WTC11 (cell line): ENCODE measurements at regions not wholly inside any gene's neighbourhood (a gene's known extent, or its start where the extent isn't known, plus 50 kb on each side); places are given as distances from the start of the nearest gene placed in this dataset.

Experiments used
- ATAC-seq: fragments of 200-7000 bp; cut with Tn5 transposase; 2 replicates; pipeline ENCODE4 v1.10.0; 2021; ENCODE audit warnings: mild to moderate bottlenecking, moderate library complexity
- CTCF ChIA-PET: fragments of 300-600 bp; sonication (Branson Sonifier 250); formaldehyde crosslinking; loops from one replicate; lab custom pipeline; 2021; ENCODE audit warnings: antibody characterized with exemption; lab: Charles Lee
- POLR2A ChIA-PET: fragments of 350-600 bp; sonication (Branson Sonifier 250); formaldehyde crosslinking; loops from one replicate; lab custom pipeline; 2021; ENCODE audit warnings: antibody characterized with exemption; lab: Charles Lee
- DNase-seq: peaks from one replicate; pipeline ENCODE4 v3.0.0; 2021; ENCODE audit warnings: low spot score
- H3K27ac Mint-ChIP-seq: 2 replicates; pipeline ENCODE4 v1.8.0; 2021; ENCODE audit warnings: mixed read lengths
- H3K27me3 Mint-ChIP-seq: 2 replicates; pipeline ENCODE4 v1.8.0; 2021; ENCODE audit warnings: low read depth, mild to moderate bottlenecking, moderate library complexity, mixed read lengths
- H3K36me3 Mint-ChIP-seq: 2 replicates; pipeline ENCODE4 v1.8.0; 2021; ENCODE audit warnings: mixed read lengths
- H3K4me1 Mint-ChIP-seq: 2 replicates; pipeline ENCODE4 v1.8.0; 2022; ENCODE audit warnings: mixed read lengths
- H3K4me3 Mint-ChIP-seq: 2 replicates; pipeline ENCODE4 v1.8.0; 2021; ENCODE audit warnings: mild to moderate bottlenecking, moderate library complexity, mixed read lengths
- H3K9me3 Mint-ChIP-seq: 2 replicates; pipeline ENCODE4 v1.8.0; 2021; ENCODE audit warnings: mixed read lengths
- CREB1 ChIP-seq: sonication (generic); formaldehyde crosslinking; IDR thresholded peaks from 2 replicates; pipeline ENCODE4 v1.8.0; 2023; ENCODE audit warnings: mild to moderate bottlenecking, missing genetic modification reagents
- CREM ChIP-seq: sonication (generic); formaldehyde crosslinking; IDR thresholded peaks from 2 replicates; pipeline ENCODE4 v1.8.1; 2022; ENCODE audit warnings: mild to moderate bottlenecking, missing genetic modification reagents, moderate library complexity
- ELF4 ChIP-seq: sonication (generic); formaldehyde crosslinking; IDR thresholded peaks from 2 replicates; pipeline ENCODE4 v1.8.1; 2022; ENCODE audit warnings: low read depth, mild to moderate bottlenecking, moderate library complexity, missing genetic modification reagents
- ESRRA ChIP-seq: sonication (generic); formaldehyde crosslinking; IDR thresholded peaks from 2 replicates; pipeline ENCODE4 v1.8.1; 2022; ENCODE audit warnings: mild to moderate bottlenecking, missing genetic modification reagents, borderline replicate concordance
- ETV6 ChIP-seq: sonication (generic); formaldehyde crosslinking; IDR thresholded peaks from 2 replicates; pipeline ENCODE4 v1.8.1; 2022; ENCODE audit warnings: mild to moderate bottlenecking, missing genetic modification reagents
- FOXP1 ChIP-seq: sonication (generic); formaldehyde crosslinking; IDR thresholded peaks from 2 replicates; pipeline ENCODE4 v1.8.0; 2022; ENCODE audit warnings: missing genetic modification reagents, mild to moderate bottlenecking, moderate library complexity, borderline replicate concordance
- GABPB1 ChIP-seq: sonication (generic); formaldehyde crosslinking; IDR thresholded peaks from 2 replicates; pipeline ENCODE4 v1.8.1; 2023; ENCODE audit warnings: mild to moderate bottlenecking, missing genetic modification reagents
- MAX ChIP-seq: sonication (generic); formaldehyde crosslinking; IDR thresholded peaks from 2 replicates; pipeline ENCODE4 v1.8.0; 2022; ENCODE audit warnings: mild to moderate bottlenecking, missing genetic modification reagents
- MXD4 ChIP-seq: fragments of 250-450 bp; sonication (Bioruptor Pico); IDR thresholded peaks from 2 replicates; pipeline ENCODE4 v1.8.0; 2021; ENCODE audit warnings: mild to moderate bottlenecking, moderate library complexity, borderline replicate concordance
- MYBL2 ChIP-seq: sonication (generic); formaldehyde crosslinking; IDR thresholded peaks from 2 replicates; pipeline ENCODE4 v1.8.1; 2023; ENCODE audit warnings: mild to moderate bottlenecking, moderate library complexity, missing genetic modification reagents
- PRRX2 ChIP-seq: fragments of 250-450 bp; sonication (Bioruptor Pico); IDR thresholded peaks from 2 replicates; pipeline ENCODE4 v1.8.0; 2021; ENCODE audit warnings: mild to moderate bottlenecking
- SMAD3 ChIP-seq: sonication (generic); formaldehyde crosslinking; IDR thresholded peaks from 2 replicates; pipeline ENCODE4 v1.8.0; 2022; ENCODE audit warnings: missing genetic modification reagents, mild to moderate bottlenecking, borderline replicate concordance
- STAT6 ChIP-seq: sonication (generic); formaldehyde crosslinking; conservative IDR thresholded peaks from 2 replicates; pipeline ENCODE4 v1.8.1; 2023; ENCODE audit warnings: mild to moderate bottlenecking, low read depth, missing genetic modification reagents, moderate library complexity
- TEAD1 ChIP-seq: sonication (generic); formaldehyde crosslinking; IDR thresholded peaks from 2 replicates; pipeline ENCODE4 v1.8.0; 2022; ENCODE audit warnings: mild to moderate bottlenecking, missing genetic modification reagents
- ZNF138 ChIP-seq: sonication (generic); formaldehyde crosslinking; conservative IDR thresholded peaks from 2 replicates; pipeline ENCODE4 v1.8.1; 2022; ENCODE audit warnings: mild to moderate bottlenecking, moderate library complexity, missing genetic modification reagents
- ZNF396 ChIP-seq: fragments of 250-450 bp; sonication (Bioruptor Pico); IDR thresholded peaks from 2 replicates; pipeline ENCODE4 v1.8.0; 2021; ENCODE audit warnings: mild to moderate bottlenecking, moderate library complexity, borderline replicate concordance
- ZSCAN18 ChIP-seq: fragments of 250-450 bp; sonication (Bioruptor Pico); IDR thresholded peaks from 2 replicates; pipeline ENCODE4 v2.1.2; 2022; ENCODE audit warnings: mild to moderate bottlenecking, moderate library complexity
- TF ChIP-seq, protein P1 (sequence below): sonication (generic); formaldehyde crosslinking; IDR thresholded peaks from 2 replicates; pipeline ENCODE4 v1.8.1; 2023; ENCODE audit warnings: mild to moderate bottlenecking, missing genetic modification reagents, borderline replicate concordance
- TF ChIP-seq, protein P2 (sequence below): sonication (generic); formaldehyde crosslinking; IDR thresholded peaks from 2 replicates; pipeline ENCODE4 v1.8.0; 2023; ENCODE audit warnings: mild to moderate bottlenecking, missing genetic modification reagents
- TF ChIP-seq, protein P3 (sequence below): fragments of 250-450 bp; sonication (Bioruptor Pico); conservative IDR thresholded peaks from 2 replicates; pipeline ENCODE4 v1.9.0; 2021; ENCODE audit warnings: mild to moderate bottlenecking

- no peaks in the 10 kb centered on the region for H3K27me3 Mint-ChIP-seq
- H3K27ac Mint-ChIP-seq: no peak overlapping the region
- 0 out of 2 replicates have a peak, but pooled peaks cover 2% of the 10 kb centered on the region for H3K36me3 Mint-ChIP-seq
- POLR2A ChIA-PET: no interaction called here
- TF ChIP-seq, protein P1, sequence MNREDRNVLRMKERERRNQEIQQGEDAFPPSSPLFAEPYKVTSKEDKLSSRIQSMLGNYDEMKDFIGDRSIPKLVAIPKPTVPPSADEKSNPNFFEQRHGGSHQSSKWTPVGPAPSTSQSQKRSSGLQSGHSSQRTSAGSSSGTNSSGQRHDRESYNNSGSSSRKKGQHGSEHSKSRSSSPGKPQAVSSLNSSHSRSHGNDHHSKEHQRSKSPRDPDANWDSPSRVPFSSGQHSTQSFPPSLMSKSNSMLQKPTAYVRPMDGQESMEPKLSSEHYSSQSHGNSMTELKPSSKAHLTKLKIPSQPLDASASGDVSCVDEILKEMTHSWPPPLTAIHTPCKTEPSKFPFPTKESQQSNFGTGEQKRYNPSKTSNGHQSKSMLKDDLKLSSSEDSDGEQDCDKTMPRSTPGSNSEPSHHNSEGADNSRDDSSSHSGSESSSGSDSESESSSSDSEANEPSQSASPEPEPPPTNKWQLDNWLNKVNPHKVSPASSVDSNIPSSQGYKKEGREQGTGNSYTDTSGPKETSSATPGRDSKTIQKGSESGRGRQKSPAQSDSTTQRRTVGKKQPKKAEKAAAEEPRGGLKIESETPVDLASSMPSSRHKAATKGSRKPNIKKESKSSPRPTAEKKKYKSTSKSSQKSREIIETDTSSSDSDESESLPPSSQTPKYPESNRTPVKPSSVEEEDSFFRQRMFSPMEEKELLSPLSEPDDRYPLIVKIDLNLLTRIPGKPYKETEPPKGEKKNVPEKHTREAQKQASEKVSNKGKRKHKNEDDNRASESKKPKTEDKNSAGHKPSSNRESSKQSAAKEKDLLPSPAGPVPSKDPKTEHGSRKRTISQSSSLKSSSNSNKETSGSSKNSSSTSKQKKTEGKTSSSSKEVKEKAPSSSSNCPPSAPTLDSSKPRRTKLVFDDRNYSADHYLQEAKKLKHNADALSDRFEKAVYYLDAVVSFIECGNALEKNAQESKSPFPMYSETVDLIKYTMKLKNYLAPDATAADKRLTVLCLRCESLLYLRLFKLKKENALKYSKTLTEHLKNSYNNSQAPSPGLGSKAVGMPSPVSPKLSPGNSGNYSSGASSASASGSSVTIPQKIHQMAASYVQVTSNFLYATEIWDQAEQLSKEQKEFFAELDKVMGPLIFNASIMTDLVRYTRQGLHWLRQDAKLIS (CRISPR knock-in tag): no peak
- TF ChIP-seq GABPB1 (CRISPR knock-in tag): no peak
- TF ChIP-seq, protein P2, sequence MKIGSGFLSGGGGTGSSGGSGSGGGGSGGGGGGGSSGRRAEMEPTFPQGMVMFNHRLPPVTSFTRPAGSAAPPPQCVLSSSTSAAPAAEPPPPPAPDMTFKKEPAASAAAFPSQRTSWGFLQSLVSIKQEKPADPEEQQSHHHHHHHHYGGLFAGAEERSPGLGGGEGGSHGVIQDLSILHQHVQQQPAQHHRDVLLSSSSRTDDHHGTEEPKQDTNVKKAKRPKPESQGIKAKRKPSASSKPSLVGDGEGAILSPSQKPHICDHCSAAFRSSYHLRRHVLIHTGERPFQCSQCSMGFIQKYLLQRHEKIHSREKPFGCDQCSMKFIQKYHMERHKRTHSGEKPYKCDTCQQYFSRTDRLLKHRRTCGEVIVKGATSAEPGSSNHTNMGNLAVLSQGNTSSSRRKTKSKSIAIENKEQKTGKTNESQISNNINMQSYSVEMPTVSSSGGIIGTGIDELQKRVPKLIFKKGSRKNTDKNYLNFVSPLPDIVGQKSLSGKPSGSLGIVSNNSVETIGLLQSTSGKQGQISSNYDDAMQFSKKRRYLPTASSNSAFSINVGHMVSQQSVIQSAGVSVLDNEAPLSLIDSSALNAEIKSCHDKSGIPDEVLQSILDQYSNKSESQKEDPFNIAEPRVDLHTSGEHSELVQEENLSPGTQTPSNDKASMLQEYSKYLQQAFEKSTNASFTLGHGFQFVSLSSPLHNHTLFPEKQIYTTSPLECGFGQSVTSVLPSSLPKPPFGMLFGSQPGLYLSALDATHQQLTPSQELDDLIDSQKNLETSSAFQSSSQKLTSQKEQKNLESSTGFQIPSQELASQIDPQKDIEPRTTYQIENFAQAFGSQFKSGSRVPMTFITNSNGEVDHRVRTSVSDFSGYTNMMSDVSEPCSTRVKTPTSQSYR (CRISPR knock-in tag): no peak
- TF ChIP-seq, protein P3, sequence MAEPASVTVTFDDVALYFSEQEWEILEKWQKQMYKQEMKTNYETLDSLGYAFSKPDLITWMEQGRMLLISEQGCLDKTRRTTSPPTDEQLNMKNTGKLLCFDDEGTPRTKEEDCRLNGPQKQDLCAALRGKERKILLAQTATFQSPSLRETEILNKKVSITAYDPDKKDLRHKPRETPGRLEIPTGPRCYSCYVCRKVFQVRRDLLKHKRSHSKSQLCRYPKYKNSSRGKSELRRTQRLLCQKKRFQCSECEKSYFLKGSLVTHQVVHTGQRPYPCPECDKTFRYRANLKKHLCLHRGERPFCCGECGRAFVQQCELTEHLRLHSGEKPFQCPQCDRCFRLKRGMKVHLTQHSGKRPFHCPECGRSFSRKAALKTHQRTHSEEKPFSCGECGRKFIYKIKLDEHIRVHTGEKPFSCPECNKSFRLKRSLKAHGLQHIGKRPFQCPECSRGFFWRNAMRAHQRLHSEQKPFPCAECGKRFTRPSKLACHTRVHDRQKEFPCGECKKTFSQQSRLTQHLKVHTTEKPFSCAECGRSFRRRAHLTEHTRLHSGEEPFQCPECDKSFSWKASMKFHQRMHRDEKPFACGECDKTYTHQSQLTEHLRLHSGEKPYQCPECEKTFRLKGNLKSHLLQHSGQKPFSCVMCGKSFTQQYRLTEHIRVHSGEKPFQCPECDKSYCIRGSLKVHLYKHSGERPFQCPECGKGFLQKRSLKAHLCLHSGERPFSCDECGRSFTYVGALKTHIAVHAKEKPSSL (CRISPR knock-in tag): no peak
- no peak for TF ChIP-seq ELF4 (CRISPR knock-in tag)
- no peak for TF ChIP-seq CREB1 (CRISPR knock-in tag)
- TF ChIP-seq ZNF138 (CRISPR knock-in tag): no peak
- no peak for TF ChIP-seq ETV6 (CRISPR knock-in tag)
- no peak for TF ChIP-seq FOXP1 (CRISPR knock-in tag)
- TF ChIP-seq STAT6: no peak
- no peak for TF ChIP-seq MXD4 (CRISPR knock-in tag)
- TF ChIP-seq ZSCAN18 (CRISPR knock-in tag): no peak
- no peak for TF ChIP-seq ZNF396 (CRISPR knock-in tag)
- no peak for TF ChIP-seq TEAD1 (CRISPR knock-in tag)
- TF ChIP-seq MAX: no peak
- no peak for TF ChIP-seq MYBL2 (CRISPR knock-in tag)
- TF ChIP-seq ESRRA (CRISPR knock-in tag): no peak
- no peak for TF ChIP-seq PRRX2 (CRISPR knock-in tag)
- no peak for TF ChIP-seq CREM
- no peak for TF ChIP-seq SMAD3 (CRISPR knock-in tag)
- no peak for ATAC-seq
- CTCF ChIA-PET: no interaction called here
- no peak overlapping the region for H3K4me3 Mint-ChIP-seq
- peaks cover 9% of the 10 kb centered on the region for H3K9me3 Mint-ChIP-seq
- DNase-seq: no peak
- H3K4me1 Mint-ChIP-seq: no peaks in the 10 kb centered on the region
Observed at GRCh38 chrX:26871967-26872366, 591.2 kb downstream of the PPP4R3C start.
